Testis (tissue), 2 donors: ENCODE measurements at regions not wholly inside any gene's neighbourhood (a gene's known extent, or its start where the extent isn't known, plus 50 kb on each side); places are given as distances from the start of the nearest gene placed in this dataset.

Experiments
- DNase-seq: peaks from one replicate; pipeline ENCODE4 v3.0.0-alpha.2; 2019
- H3K27ac ChIP-seq, 2 donors: fragments of 200-600 bp; sonication (generic); one replicate each; pipeline ENCODE4 v1.5.1; 2019
- H3K27me3 ChIP-seq: fragments of 200-600 bp; sonication (generic); one replicate; pipeline ENCODE4 v1.5.1; 2019
- H3K36me3 ChIP-seq: fragments of 200-600 bp; sonication (generic); one replicate; pipeline ENCODE4 v1.5.1; 2017; ENCODE audit warnings: low read depth; ENCODE audit errors: missing control alignments
- H3K4me1 ChIP-seq: fragments of 200-600 bp; sonication (generic); one replicate; pipeline ENCODE4 v1.5.1; 2019
- H3K4me3 ChIP-seq, 2 donors: fragments of 200-600 bp; sonication (generic); one replicate each; pipeline ENCODE4 v1.5.1; 2017 to 2019
- H3K9me3 ChIP-seq: fragments of 200-600 bp; sonication (generic); one replicate; pipeline ENCODE4 v1.5.1; 2017
- POLR2A ChIP-seq: fragments of 450-650 bp; IDR thresholded peaks from one replicate; pipeline ENCODE4 v1.6.1; 2017; ENCODE audit warnings: antibody characterized with exemption, mild to moderate bottlenecking, moderate library complexity
- WGBS, 2 donors: methylation state at CpG; one replicate each; pipeline ENCODE4 v1.1.5; 2018; 5-methylcytosine and 5-hydroxymethylcytosine counted together
- intact Hi-C: fragments of 100-400 bp; cut with DNase I; formaldehyde crosslinking; loops from one replicate; pipeline ENCODE4 v1.15.1; 2023; ENCODE audit warnings: low total_unique reads
- TF ChIP-seq, protein P1 (sequence below), 3 experiments: fragments of 450-650 bp in 2 of 3; fragments of 200-600 bp in 1 of 3; sonication (generic) in 1 of 3; IDR thresholded peaks; one replicate each; pipeline ENCODE4 v1.5.1; 2016 to 2019; ENCODE audit warnings: antibody characterized with exemption in 3 of 3, mild to moderate bottlenecking in 2 of 3, moderate library complexity in 1 of 3

DNA sequence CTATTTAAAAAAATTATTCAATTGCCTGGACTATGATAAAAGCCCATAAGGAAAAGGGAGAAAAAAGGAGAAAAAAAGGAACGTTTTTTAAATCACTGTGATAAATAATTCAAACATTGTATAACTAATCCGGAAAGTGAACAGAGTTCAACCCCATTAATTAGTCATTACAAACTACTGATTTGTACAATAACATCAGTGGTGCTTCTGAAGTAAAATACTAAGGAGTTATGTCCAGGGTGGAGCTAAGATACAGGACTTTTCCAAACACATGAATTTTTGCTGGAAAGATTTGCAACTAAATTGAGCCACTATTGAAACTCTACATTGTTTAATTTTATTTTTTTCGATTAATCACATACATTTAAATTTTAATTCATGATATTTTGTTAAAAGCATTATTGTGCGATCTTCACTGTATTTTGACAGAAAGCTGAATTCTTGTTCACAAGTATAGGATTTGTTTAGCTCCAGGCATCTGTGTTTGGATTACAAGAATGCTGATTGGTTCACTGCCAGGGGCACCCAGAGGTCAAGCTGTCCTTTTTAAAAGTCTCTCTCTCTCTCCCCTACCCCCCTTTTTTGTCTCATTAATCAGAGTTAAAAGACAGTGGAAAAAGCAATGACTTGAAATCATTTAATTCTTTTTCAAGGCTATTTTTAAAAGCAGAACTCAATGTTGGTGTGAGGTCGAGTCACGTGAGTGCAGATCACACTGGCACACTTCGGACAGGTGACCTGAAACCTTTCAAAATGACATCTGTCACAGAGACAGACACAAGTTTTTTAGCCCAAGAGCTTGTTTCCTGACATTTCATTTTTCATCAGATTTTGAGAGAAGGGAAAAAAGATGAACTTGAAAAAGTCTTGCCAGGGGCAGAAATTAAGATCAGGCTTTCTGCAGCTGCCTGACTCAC is 387.3 kb downstream of the NR2F1-AS1 start:
- H3K36me3 ChIP-seq, result no peaks in the 10 kb centered on the region
- H3K9me3 ChIP-seq, result no peaks in the 10 kb centered on the region
- H3K4me1 ChIP-seq, result no peaks in the 10 kb centered on the region
- H3K27me3 ChIP-seq, result no peaks in the 10 kb centered on the region
- H3K27ac ChIP-seq, result no peak overlapping the region
- H3K4me3 ChIP-seq, result no peak overlapping the region
- no peak for DNase-seq
- intact Hi-C loops, result no loop called here
- TF ChIP-seq, protein P1, sequence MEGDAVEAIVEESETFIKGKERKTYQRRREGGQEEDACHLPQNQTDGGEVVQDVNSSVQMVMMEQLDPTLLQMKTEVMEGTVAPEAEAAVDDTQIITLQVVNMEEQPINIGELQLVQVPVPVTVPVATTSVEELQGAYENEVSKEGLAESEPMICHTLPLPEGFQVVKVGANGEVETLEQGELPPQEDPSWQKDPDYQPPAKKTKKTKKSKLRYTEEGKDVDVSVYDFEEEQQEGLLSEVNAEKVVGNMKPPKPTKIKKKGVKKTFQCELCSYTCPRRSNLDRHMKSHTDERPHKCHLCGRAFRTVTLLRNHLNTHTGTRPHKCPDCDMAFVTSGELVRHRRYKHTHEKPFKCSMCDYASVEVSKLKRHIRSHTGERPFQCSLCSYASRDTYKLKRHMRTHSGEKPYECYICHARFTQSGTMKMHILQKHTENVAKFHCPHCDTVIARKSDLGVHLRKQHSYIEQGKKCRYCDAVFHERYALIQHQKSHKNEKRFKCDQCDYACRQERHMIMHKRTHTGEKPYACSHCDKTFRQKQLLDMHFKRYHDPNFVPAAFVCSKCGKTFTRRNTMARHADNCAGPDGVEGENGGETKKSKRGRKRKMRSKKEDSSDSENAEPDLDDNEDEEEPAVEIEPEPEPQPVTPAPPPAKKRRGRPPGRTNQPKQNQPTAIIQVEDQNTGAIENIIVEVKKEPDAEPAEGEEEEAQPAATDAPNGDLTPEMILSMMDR (IDR thresholded peaks at IDR 0.05), result no peak
- TF ChIP-seq POLR2A, result no peak
- 59 to 62% methylated on average over 7 of the region's 7 CpGs for WGBS, 2 donors

DNA sequence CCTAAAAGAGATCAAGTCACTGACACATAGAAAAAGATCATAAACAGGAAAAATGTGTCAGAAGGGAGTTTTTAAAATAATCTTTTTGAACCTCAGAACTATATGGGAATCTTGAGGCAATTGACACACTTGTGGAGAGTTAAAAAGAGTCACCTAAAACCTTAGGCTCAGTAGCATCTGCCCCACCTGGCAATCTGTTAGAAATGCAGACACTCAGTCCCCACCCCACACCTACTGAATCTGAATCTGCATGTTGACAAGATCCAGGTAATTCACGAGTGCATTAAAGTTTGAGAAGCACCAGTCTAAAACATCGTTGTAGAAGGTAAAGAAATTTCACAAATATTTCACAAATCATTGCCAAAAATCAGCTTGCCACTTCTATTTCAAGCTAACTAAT is 388.3 kb downstream of the NR2F1-AS1 start:
- H3K27ac ChIP-seq, result no peak overlapping the region
- H3K4me1 ChIP-seq, result no peaks in the 10 kb centered on the region
- TF ChIP-seq, protein P1 (IDR thresholded peaks at IDR 0.05), result no peak
- no peak for TF ChIP-seq POLR2A
- no peaks in the 10 kb centered on the region for H3K9me3 ChIP-seq
- WGBS, 2 donors, result 80 to 84% methylated on average over 2 of the region's 2 CpGs
- H3K36me3 ChIP-seq, result no peaks in the 10 kb centered on the region
- intact Hi-C loops, result no loop called here
- H3K27me3 ChIP-seq, result no peaks in the 10 kb centered on the region
- DNase-seq, result no peak
- no peak overlapping the region for H3K4me3 ChIP-seq

DNA sequence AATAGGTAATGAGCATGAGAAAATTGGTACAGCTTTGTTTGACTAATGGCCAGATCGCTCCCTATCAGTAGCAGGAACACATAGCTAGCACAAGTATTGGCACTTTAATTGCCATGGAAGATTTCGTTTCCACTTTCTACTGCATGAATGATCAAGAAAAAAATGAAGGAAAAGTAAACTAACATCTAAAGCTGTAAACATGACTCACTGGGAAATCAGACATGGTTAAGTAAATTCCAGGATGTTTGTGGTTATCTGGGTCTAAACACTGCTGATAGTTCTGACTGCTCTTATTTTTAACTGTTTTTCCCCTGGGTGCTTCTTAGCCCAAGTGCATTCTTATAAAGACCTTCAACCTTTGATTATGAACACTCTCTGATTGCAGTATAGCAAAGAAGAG is 388.9 kb downstream of the NR2F1-AS1 start:
- Histone ChIP-seq H3K27ac (no peak overlapping the region), H3K27me3 (no peaks in the 10 kb centered on the region), H3K9me3 (no peaks in the 10 kb centered on the region), H3K4me1 (no peaks in the 10 kb centered on the region), H3K4me3 (no peak overlapping the region), H3K36me3 (no peaks in the 10 kb centered on the region)
- TF ChIP-seq, protein P1 (IDR thresholded peaks at IDR 0.05), result no peak
- TF ChIP-seq POLR2A, result no peak
- no peak for DNase-seq
- 55 to 62% methylated on average over 2 of the region's 2 CpGs for WGBS, 2 donors
- intact Hi-C loops, result no loop called here

DNA sequence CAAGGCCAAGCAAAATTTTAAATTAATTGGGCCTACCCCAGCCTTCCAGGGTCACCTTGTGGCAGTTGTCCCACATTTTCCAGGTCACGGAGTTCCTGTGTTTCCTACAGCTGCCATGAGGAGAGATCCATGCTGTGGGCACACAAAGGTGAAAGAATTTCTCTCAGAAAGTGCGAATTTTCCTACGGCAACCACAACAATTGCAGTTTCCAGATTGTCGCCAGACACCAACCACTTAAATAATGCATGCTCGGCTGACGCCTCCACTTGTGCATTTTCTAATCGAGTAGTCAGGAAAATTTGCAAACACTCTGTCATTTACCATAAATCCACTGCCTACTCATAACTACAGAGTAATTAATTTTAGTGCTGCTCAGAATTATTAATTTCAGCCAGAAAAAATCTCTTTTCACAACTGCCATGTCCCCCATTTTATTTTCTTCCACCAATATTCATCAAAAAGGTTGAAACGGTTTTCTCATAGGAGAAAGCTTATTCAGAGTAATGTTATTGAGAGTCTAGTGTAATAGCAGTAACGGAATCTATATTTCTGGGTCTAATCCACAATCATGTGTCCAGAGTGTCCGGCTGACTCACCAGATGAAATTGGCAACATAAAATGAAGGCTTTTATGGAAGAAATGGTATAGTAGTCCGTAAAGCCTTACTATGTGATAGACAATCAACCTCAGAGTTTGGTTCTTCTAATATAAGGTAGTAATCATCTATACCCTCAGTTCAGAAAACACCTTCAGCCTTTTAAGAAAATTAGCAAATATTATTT is 389.8 kb downstream of the NR2F1-AS1 start:
- Histone ChIP-seq H3K4me3 (no peak overlapping the region), H3K9me3 (no peaks in the 10 kb centered on the region), H3K4me1 (no peaks in the 10 kb centered on the region), H3K27ac (no peak overlapping the region), H3K27me3 (no peaks in the 10 kb centered on the region), H3K36me3 (no peaks in the 10 kb centered on the region)
- no peak for TF ChIP-seq POLR2A
- TF ChIP-seq, protein P1 (IDR thresholded peaks at IDR 0.05), result no peak
- intact Hi-C loops, result no loop called here
- DNase-seq, result no peak
- WGBS, 2 donors, result 93 to 95% methylated on average over 11 of the region's 11 CpGs
